H1 (cell line): ENCODE measurements at regions not wholly inside any gene's neighbourhood (a gene's known extent, or its start where the extent isn't known, plus 50 kb on each side); places are given as distances from the start of the nearest gene placed in this dataset.

Experiments used
- CTCF ChIA-PET: fragments of 300-600 bp; sonication (Branson Sonifier 250); formaldehyde crosslinking; loops from one replicate; lab custom pipeline; 2021; ENCODE audit not compliant: partially characterized antibody; lab: Charles Lee
- POLR2A ChIA-PET: fragments of 300-600 bp; sonication (Branson Sonifier 250); formaldehyde crosslinking; loops from one replicate; lab custom pipeline; 2021; ENCODE audit warnings: inconsistent platforms; ENCODE audit not compliant: partially characterized antibody; lab: Charles Lee
- DNase-seq, 2 experiments: peaks; one replicate each; pipeline versions ENCODE4 v3.0.0 to v3.0.0-alpha.2; 2010 to 2022; ENCODE audit warnings: low spot score in 2 of 2, low read depth in 1 of 2, mixed read lengths in 1 of 2
- FAIRE-seq: peaks from 2 replicates; lab custom pipeline; 2011; peaks lifted over from hg19 to GRCh38; lab: Jason Lieb, UNC
- H2AFZ ChIP-seq: 2 replicates; pipeline ENCODE4 v1.8.1; 2012; ENCODE audit warnings: low read length, inconsistent platforms
- H2AK5ac ChIP-seq: 2 replicates; pipeline ENCODE4 v1.6.1; 2013; ENCODE audit warnings: low read depth, low read length
- H2BK120ac ChIP-seq: replicated peaks from 2 replicates; pipeline ENCODE3; 2013; ENCODE audit warnings: low read depth, low read length, inconsistent platforms
- H2BK12ac ChIP-seq: 2 replicates; pipeline ENCODE4 v1.6.1; 2013; ENCODE audit warnings: low read depth, low read length
- H2BK15ac ChIP-seq: 2 replicates; pipeline ENCODE4 v1.6.1; 2013; ENCODE audit warnings: low read length
- H2BK20ac ChIP-seq: 2 replicates; pipeline ENCODE4 v1.6.1; 2013; ENCODE audit warnings: low read length
- H2BK5ac ChIP-seq: 2 replicates; pipeline ENCODE4 v1.6.1; 2013; ENCODE audit warnings: low read depth, low read length
- H3K14ac ChIP-seq: 2 replicates; pipeline ENCODE4 v1.6.1; 2013; ENCODE audit warnings: inconsistent platforms; ENCODE audit not compliant: insufficient read length
- H3K18ac ChIP-seq: 2 replicates; pipeline ENCODE4 v1.6.1; 2013; ENCODE audit warnings: low read length; ENCODE audit errors: extremely low read depth
- H3K23ac ChIP-seq: 2 replicates; pipeline ENCODE4 v1.6.1; 2013; ENCODE audit warnings: inconsistent platforms; ENCODE audit not compliant: insufficient read length
- H3K23me2 ChIP-seq: 2 replicates; pipeline ENCODE4 v1.6.1; 2013; ENCODE audit warnings: low read depth, low read length
- H3K27ac ChIP-seq: 2 replicates; pipeline ENCODE4 v1.6.1; 2011; ENCODE audit warnings: low read depth, low read length, inconsistent platforms
- H3K27me3 ChIP-seq, 4 experiments: replicated peaks in 1 of 4; 1 replicate in 1 of 4; 2 replicates in 3 of 4; pipeline versions ENCODE4 v1.6.1 to v1.8.1; 2011 to 2013; ENCODE audit warnings: low read length in 3 of 4, mild to moderate bottlenecking in 3 of 4, inconsistent platforms in 2 of 4, mixed read lengths in 2 of 4, moderate library complexity in 1 of 4; ENCODE audit not compliant: control insufficient read depth in 3 of 4, insufficient read depth in 3 of 4; ENCODE audit errors: extremely low read depth in 1 of 4
- H3K36me3 ChIP-seq, 4 experiments: 2 replicates each; pipeline versions ENCODE4 v1.6.1 to v1.8.1; 2011 to 2013; ENCODE audit warnings: mild to moderate bottlenecking in 4 of 4, low read length in 3 of 4, moderate library complexity in 2 of 4, control low read depth in 1 of 4, inconsistent platforms in 1 of 4; ENCODE audit not compliant: insufficient read depth in 4 of 4, control insufficient read depth in 2 of 4
- H3K4ac ChIP-seq: replicated peaks from 2 replicates; pipeline ENCODE3; 2013; ENCODE audit warnings: low read length, low read depth, mixed read lengths, inconsistent platforms; ENCODE audit not compliant: insufficient read length
- H3K4me1 ChIP-seq, 4 experiments: replicated peaks in 1 of 4; 1 replicate in 1 of 4; 2 replicates in 3 of 4; pipeline versions ENCODE4 v1.6.1 to v1.8.1; 2011 to 2013; ENCODE audit warnings: low read length in 3 of 4, inconsistent platforms in 2 of 4, mixed read lengths in 1 of 4; ENCODE audit not compliant: insufficient read depth in 4 of 4, control insufficient read depth in 3 of 4
- H3K4me2 ChIP-seq, 2 experiments: 2 replicates each; pipeline versions ENCODE4 v1.6.1 to v1.8.1; 2011 to 2013; ENCODE audit warnings: low read depth in 2 of 2, low read length in 2 of 2, control low read depth in 1 of 2, inconsistent platforms in 1 of 2, mild to moderate bottlenecking in 1 of 2; ENCODE audit not compliant: insufficient read depth in 1 of 2
- H3K4me3 ChIP-seq, 4 experiments: fragments of 200-600, 300-600 bp in 1 of 4; sonication (generic), shearing (Covaris generic), sonication (Bioruptor Twin) in 1 of 4; 2 replicates each; pipeline versions ENCODE4 v1.5.1 to v1.8.1; 2011 to 2016; ENCODE audit warnings: low read length in 4 of 4, low read depth in 3 of 4, control low read depth in 2 of 4, inconsistent platforms in 2 of 4, mild to moderate bottlenecking in 2 of 4, mixed read lengths in 1 of 4, moderate library complexity in 1 of 4; ENCODE audit not compliant: insufficient read depth in 2 of 4; ENCODE audit errors: extremely low read depth in 1 of 4
- H3K56ac ChIP-seq: replicated peaks from 2 replicates; pipeline ENCODE3; 2013; ENCODE audit warnings: low read depth, mild to moderate bottlenecking, mixed read lengths, low read length, inconsistent platforms; ENCODE audit not compliant: insufficient read length
- H3K79me1 ChIP-seq: 2 replicates; pipeline ENCODE4 v1.6.1; 2013; ENCODE audit warnings: low read depth, low read length, control low read depth
- H3K79me2 ChIP-seq, 2 experiments: 2 replicates each; pipeline versions ENCODE4 v1.6.1 to v1.8.1; 2012 to 2013; ENCODE audit warnings: low read length in 2 of 2, mild to moderate bottlenecking in 2 of 2, inconsistent platforms in 1 of 2; ENCODE audit not compliant: insufficient read depth in 2 of 2, control insufficient read depth in 1 of 2
- H3K9ac ChIP-seq, 4 experiments: replicated peaks in 1 of 4; 1 replicate in 1 of 4; 2 replicates in 3 of 4; pipeline versions ENCODE4 v1.6.1 to v1.8.1; 2011 to 2013; ENCODE audit warnings: low read depth in 3 of 4, low read length in 3 of 4, control low read depth in 2 of 4, mild to moderate bottlenecking in 2 of 4, moderate library complexity in 2 of 4, inconsistent platforms in 1 of 4; ENCODE audit errors: extremely low read depth in 1 of 4
- H3K9me3 ChIP-seq, 2 experiments: 2 replicates each; pipeline versions ENCODE4 v1.6.1 to v1.8.1; 2012 to 2013; ENCODE audit warnings: mild to moderate bottlenecking in 2 of 2, moderate library complexity in 2 of 2, control low read depth in 1 of 2, inconsistent platforms in 1 of 2, low read depth in 1 of 2, low read length in 1 of 2, mixed read lengths in 1 of 2; ENCODE audit not compliant: insufficient read depth in 2 of 2
- H4K20me1 ChIP-seq, 2 experiments: replicated peaks in 1 of 2; 2 replicates each; pipeline versions ENCODE3 to v1.8.1; 2011 to 2013; ENCODE audit warnings: inconsistent platforms in 2 of 2, low read length in 2 of 2, mild to moderate bottlenecking in 1 of 2; ENCODE audit not compliant: insufficient read depth in 2 of 2, control insufficient read depth in 1 of 2
- H4K5ac ChIP-seq: 2 replicates; pipeline ENCODE4 v1.6.1; 2013; ENCODE audit warnings: low read length, low read depth, mixed read lengths, inconsistent platforms; ENCODE audit not compliant: insufficient read length
- H4K8ac ChIP-seq: 2 replicates; pipeline ENCODE4 v1.8.0; 2013; ENCODE audit warnings: mild to moderate bottlenecking, moderate library complexity, low read length, inconsistent platforms; ENCODE audit not compliant: insufficient read depth; ENCODE audit errors: extremely low read depth
- H4K91ac ChIP-seq: replicated peaks from 2 replicates; pipeline ENCODE3; 2013; ENCODE audit warnings: low read length, mixed read lengths, inconsistent platforms; ENCODE audit not compliant: insufficient read length
- CHD2 ChIP-seq: IDR thresholded peaks from 2 replicates; pipeline ENCODE4 v1.6.1; 2012; ENCODE audit warnings: low read length, improper control_type of control experiment
- CTBP2 ChIP-seq: IDR thresholded peaks from 2 replicates; pipeline ENCODE4 v1.7.0; 2011; ENCODE audit warnings: borderline replicate concordance, mild to moderate bottlenecking, moderate library complexity, mixed read lengths, low read length; ENCODE audit not compliant: insufficient read depth, insufficient read length
- WGBS, 2 experiments: shearing (Covaris generic) in 1 of 2; methylation state at CpG; one replicate each; pipeline versions ENCODE4 v1.1.6 to v1.1.7; 2013 to 2015; ENCODE audit warnings: low lambda C conversion rate in 2 of 2, mixed read lengths in 2 of 2, inconsistent platforms in 1 of 2, low coverage in 1 of 2, missing lambda C conversion rate in 1 of 2; ENCODE audit not compliant: insufficient replicate concordance in 2 of 2, insufficient coverage in 1 of 2, insufficient read length in 1 of 2; ENCODE audit errors: extremely low coverage in 1 of 2, missing lambda C conversion rate in 1 of 2; 5-methylcytosine and 5-hydroxymethylcytosine counted together

DNA sequence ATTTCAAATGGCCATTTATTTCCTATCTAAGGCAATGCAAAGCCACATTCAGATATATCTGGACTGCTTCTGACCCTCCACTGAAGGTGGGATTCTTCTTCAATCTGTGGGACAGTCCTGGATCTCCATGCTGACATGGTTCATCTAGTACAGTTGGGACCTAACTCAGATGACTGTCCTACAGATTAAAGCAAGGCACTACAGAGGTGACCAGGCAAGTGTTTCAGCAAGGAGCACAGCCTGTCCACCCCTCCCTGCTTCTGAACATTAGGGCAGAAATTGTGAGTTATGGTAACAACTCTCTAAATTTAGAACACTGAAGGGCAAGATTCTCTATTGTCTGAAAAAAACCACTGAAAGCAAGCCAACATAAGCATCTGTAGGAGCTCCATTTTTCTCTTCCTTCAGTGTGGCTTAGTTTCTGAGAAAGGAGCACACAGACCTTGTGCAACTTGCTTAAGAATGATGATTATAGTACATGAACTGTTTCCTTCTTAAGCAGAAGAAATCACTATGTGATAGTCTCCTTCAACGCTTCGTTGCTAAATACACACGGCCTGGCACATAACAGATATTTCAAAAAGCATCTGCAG lies 62.9 kb upstream of the BARX1 start:
- WGBS, 2 experiments, result 88% methylated on average over 3 of the region's 3 CpGs; no CpG with 5 or more reads in 1 of the 2 experiments
- Histone ChIP-seq H3K56ac (no peak overlapping the region), H3K4me1 (no peaks in the 10 kb centered on the region), H2AFZ (no peak overlapping the region), H4K8ac (no peak overlapping the region), H3K79me2 (no peaks in the 10 kb centered on the region), H3K4ac (no peak overlapping the region), H3K23me2 (no peaks in the 10 kb centered on the region), H2BK15ac (no peak overlapping the region), H2AK5ac (no peak overlapping the region), H4K91ac (no peak overlapping the region), H3K9ac (no peak overlapping the region), H2BK5ac (no peak overlapping the region), H3K14ac (no peak overlapping the region), H3K9me3 (no peaks in the 10 kb centered on the region), H3K4me2 (no peak overlapping the region), H3K18ac (no peak overlapping the region), H4K20me1 (no peaks in the 10 kb centered on the region), H2BK120ac (no peak overlapping the region), H3K23ac (no peak overlapping the region), H4K5ac (no peak overlapping the region), H3K36me3 (no peaks in the 10 kb centered on the region), H3K27me3 (no peaks in the 10 kb centered on the region), H3K79me1 (no peaks in the 10 kb centered on the region), H2BK12ac (no peak overlapping the region), H3K4me3 (no peak overlapping the region), H3K27ac (no peak overlapping the region), H2BK20ac (no peak overlapping the region)
- TF ChIP-seq CHD2 (no peak), CTBP2 (no peak)
- no peak for FAIRE-seq
- CTCF ChIA-PET, result interaction anchor here (0.8 to 2.4 kb wide), 5 partner anchors 13 to 195 kb away, joined by 3 to 21 read pairs (median 5); no protein-coding TSS in a partner anchor
- POLR2A ChIA-PET, result no interaction called here
- DNase-seq, result no peak
